H9 (cell line): ENCODE measurements at regions not wholly inside any gene's neighbourhood (a gene's known extent, or its start where the extent isn't known, plus 50 kb on each side); places are given as distances from the start of the nearest gene placed in this dataset.

Source experiments
- DNase-seq: peaks from one replicate; pipeline ENCODE4 v3.0.0-alpha.2; 2017
- H2AFZ ChIP-seq: one replicate; pipeline ENCODE4 v1.6.1; 2013; ENCODE audit warnings: mild to moderate bottlenecking, low read length, control low read depth, moderate library complexity
- H2AK5ac ChIP-seq: 2 replicates; pipeline ENCODE4 v1.6.1; 2013; ENCODE audit warnings: low read length, control low read depth, mixed read lengths; ENCODE audit not compliant: insufficient read length
- H2BK120ac ChIP-seq: one replicate; pipeline ENCODE4 v1.6.1; 2013; ENCODE audit warnings: low read depth, mild to moderate bottlenecking, low read length, control low read depth, inconsistent platforms; ENCODE audit not compliant: poor library complexity, severe bottlenecking
- H2BK12ac ChIP-seq: 2 replicates; pipeline ENCODE4 v1.6.1; 2013; ENCODE audit warnings: low read length, control low read depth, mixed read lengths, low read depth; ENCODE audit not compliant: insufficient read length
- H2BK15ac ChIP-seq: 2 replicates; pipeline ENCODE4 v1.6.1; 2013; ENCODE audit warnings: low read depth, low read length, control low read depth
- H2BK20ac ChIP-seq: one replicate; pipeline ENCODE4 v1.6.1; 2013; ENCODE audit warnings: low read depth, mild to moderate bottlenecking, low read length, control low read depth, inconsistent platforms; ENCODE audit not compliant: poor library complexity, severe bottlenecking
- H2BK5ac ChIP-seq: 2 replicates; pipeline ENCODE4 v1.6.1; 2013; ENCODE audit warnings: low read length, control low read depth, mixed read lengths; ENCODE audit not compliant: insufficient read length
- H3K14ac ChIP-seq: 2 replicates; pipeline ENCODE4 v1.6.1; 2013; ENCODE audit warnings: low read length, control low read depth; ENCODE audit not compliant: insufficient read depth
- H3K18ac ChIP-seq: 2 replicates; pipeline ENCODE4 v1.6.1; 2013; ENCODE audit warnings: low read depth, mild to moderate bottlenecking, mixed read lengths, low read length, control low read depth; ENCODE audit not compliant: insufficient read length
- H3K23ac ChIP-seq: 2 replicates; pipeline ENCODE4 v1.6.1; 2013; ENCODE audit warnings: low read length, control low read depth, mixed read lengths, low read depth; ENCODE audit not compliant: insufficient read length
- H3K23me2 ChIP-seq: 2 replicates; pipeline ENCODE4 v1.6.1; 2013; ENCODE audit warnings: low read depth, mild to moderate bottlenecking, mixed read lengths, low read length, control low read depth; ENCODE audit not compliant: insufficient read length, poor library complexity, severe bottlenecking
- H3K27ac ChIP-seq: 2 replicates; pipeline ENCODE4 v1.5.1; 2013; ENCODE audit warnings: low read length, control low read depth, mixed read lengths, low read depth; ENCODE audit not compliant: insufficient read length
- H3K27me3 ChIP-seq: 2 replicates; pipeline ENCODE4 v1.6.1; 2013; ENCODE audit warnings: low read length, control low read depth, inconsistent platforms; ENCODE audit not compliant: insufficient read depth
- H3K4ac ChIP-seq: 2 replicates; pipeline ENCODE4 v1.6.1; 2013; ENCODE audit warnings: low read depth, mild to moderate bottlenecking, control low read depth, inconsistent platforms, low read length, moderate library complexity
- H3K4me1 ChIP-seq: 2 replicates; pipeline ENCODE4 v1.6.1; 2013; ENCODE audit warnings: low read length, control low read depth, inconsistent platforms; ENCODE audit not compliant: insufficient read depth
- H3K4me2 ChIP-seq: 2 replicates; pipeline ENCODE4 v1.6.1; 2013; ENCODE audit warnings: low read length, control low read depth, mixed read lengths; ENCODE audit not compliant: insufficient read length, insufficient read depth
- H3K56ac ChIP-seq: 2 replicates; pipeline ENCODE4 v1.6.1; 2013; ENCODE audit warnings: low read depth, mild to moderate bottlenecking, mixed read lengths, low read length, control low read depth; ENCODE audit not compliant: insufficient read length
- H3K79me1 ChIP-seq: 2 replicates; pipeline ENCODE4 v1.6.1; 2013; ENCODE audit warnings: low read depth, mild to moderate bottlenecking, moderate library complexity, low read length, control low read depth, inconsistent platforms; ENCODE audit not compliant: insufficient read depth, poor library complexity, severe bottlenecking
- H3K79me2 ChIP-seq: 2 replicates; pipeline ENCODE4 v1.6.1; 2013; ENCODE audit warnings: low read length, control low read depth, inconsistent platforms; ENCODE audit not compliant: insufficient read depth
- H3K9ac ChIP-seq: 2 replicates; pipeline ENCODE4 v1.6.1; 2013; ENCODE audit warnings: low read length, control low read depth, mixed read lengths; ENCODE audit not compliant: insufficient read length; ENCODE audit errors: extremely low read depth
- H3K9me3 ChIP-seq: one replicate; pipeline ENCODE4 v1.6.1; 2013; ENCODE audit warnings: low read depth, low read length, inconsistent platforms; ENCODE audit not compliant: control insufficient read depth
- H3T11ph ChIP-seq: one replicate; pipeline ENCODE4 v1.6.1; 2013; ENCODE audit warnings: mild to moderate bottlenecking, low read length, control low read depth, inconsistent platforms
- H4K20me1 ChIP-seq: one replicate; pipeline ENCODE4 v1.6.1; 2013; ENCODE audit not compliant: control insufficient read depth, insufficient read length, insufficient read depth
- H4K5ac ChIP-seq: 2 replicates; pipeline ENCODE4 v1.6.1; 2013; ENCODE audit warnings: low read depth, mild to moderate bottlenecking, mixed read lengths, low read length, control low read depth; ENCODE audit not compliant: insufficient read length
- H4K8ac ChIP-seq: replicated peaks from 2 replicates; pipeline ENCODE4 v1.6.1; 2013; ENCODE audit warnings: low read length, control low read depth, mixed read lengths, low read depth; ENCODE audit not compliant: insufficient read length
- H4K91ac ChIP-seq: 2 replicates; pipeline ENCODE4 v1.6.1; 2013; ENCODE audit warnings: low read depth, mild to moderate bottlenecking, moderate library complexity, mixed read lengths, low read length, control low read depth; ENCODE audit not compliant: insufficient read length
- H3K27ac Mint-ChIP-seq, 3 experiments: 2 replicates in 2 of 3; 3 replicates in 1 of 3; pipeline ENCODE4 v1.8.0; 2020 to 2021; ENCODE audit warnings: mixed read lengths in 3 of 3, mild to moderate bottlenecking in 1 of 3, moderate library complexity in 1 of 3
- H3K27me3 Mint-ChIP-seq: 2 replicates; pipeline ENCODE4 v1.8.0; 2021; ENCODE audit warnings: low read depth, mild to moderate bottlenecking, moderate library complexity, mixed read lengths
- H3K36me3 Mint-ChIP-seq, 3 experiments: 2 replicates in 2 of 3; 3 replicates in 1 of 3; pipeline ENCODE4 v1.8.0; 2020 to 2021; ENCODE audit warnings: low read depth in 3 of 3, mixed read lengths in 3 of 3; ENCODE audit not compliant: insufficient read depth in 1 of 3
- H3K4me1 Mint-ChIP-seq, 2 experiments: 2 replicates each; pipeline ENCODE4 v1.8.0; 2020; ENCODE audit warnings: mixed read lengths in 2 of 2
- H3K4me3 Mint-ChIP-seq, 2 experiments: 2 replicates in 1 of 2; 3 replicates in 1 of 2; pipeline ENCODE4 v1.8.0; 2020 to 2021; ENCODE audit warnings: mild to moderate bottlenecking in 2 of 2, mixed read lengths in 2 of 2, moderate library complexity in 1 of 2
- H3K9me3 Mint-ChIP-seq, 2 experiments: 2 replicates in 1 of 2; 3 replicates in 1 of 2; pipeline ENCODE4 v1.8.0; 2020; ENCODE audit warnings: mild to moderate bottlenecking in 2 of 2, mixed read lengths in 2 of 2, moderate library complexity in 1 of 2
- WGBS: extraction: QIAGEN DNeasy Blood & Tissue Kit; methylation state at CpG from one replicate; pipeline ENCODE4 v1.1.7; 2013; ENCODE audit warnings: missing lambda C conversion rate, low lambda C conversion rate, mixed read lengths; ENCODE audit not compliant: insufficient read length; ENCODE audit errors: extremely low coverage; 5-methylcytosine and 5-hydroxymethylcytosine counted together
- TF ChIP-seq, protein P1 (sequence below): fragments of 200-600 bp; sonication (generic); conservative IDR thresholded peaks from 3 replicates; pipeline ENCODE4 v1.8.0; 2021; ENCODE audit warnings: antibody characterized with exemption, mild to moderate bottlenecking

DNA sequence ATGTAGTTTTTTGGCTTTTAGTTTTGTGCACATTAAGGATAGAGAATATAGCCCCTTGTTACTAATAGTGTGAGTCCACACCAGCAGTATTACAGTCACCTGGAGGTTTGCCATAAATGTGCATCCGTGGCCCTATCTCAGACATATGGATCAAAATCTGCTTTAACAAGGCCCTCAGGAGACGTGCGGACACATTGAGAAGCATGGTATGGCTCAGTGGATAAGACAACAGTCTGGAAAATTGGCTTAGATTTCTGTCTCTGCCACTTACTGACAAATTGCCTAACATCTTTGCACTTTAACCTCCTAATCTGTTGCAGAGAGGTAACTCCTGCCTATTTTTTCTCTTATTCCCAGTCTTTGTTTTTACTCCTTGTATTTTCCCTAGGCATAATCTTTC lies 307.2 kb upstream of the DLGAP1 start:
- Histone ChIP-seq H3K27ac (no peak overlapping the region), H3K9ac (no peak overlapping the region), H2BK20ac (no peak overlapping the region), H4K5ac (no peak overlapping the region), H4K8ac (no peak overlapping the region), H3K18ac (no peak overlapping the region), H2AFZ (no peak overlapping the region), H3K4ac (no peak overlapping the region), H3T11ph (no peak overlapping the region), H3K56ac (no peak overlapping the region), H3K79me2 (no peaks in the 10 kb centered on the region), H3K79me1 (no peaks in the 10 kb centered on the region), H4K91ac (no peak overlapping the region), H3K27me3 (no peaks in the 10 kb centered on the region), H2BK12ac (no peak overlapping the region), H3K23me2 (no peaks in the 10 kb centered on the region), H2BK15ac (no peak overlapping the region), H2BK120ac (no peak overlapping the region), H3K9me3 (no peaks in the 10 kb centered on the region), H4K20me1 (no peaks in the 10 kb centered on the region), H2BK5ac (no peak overlapping the region), H3K23ac (no peak overlapping the region), H2AK5ac (no peak overlapping the region), H3K14ac (no peak overlapping the region), H3K4me2 (no peak overlapping the region), H3K4me1 (no peaks in the 10 kb centered on the region)
- no CpG with 5 or more reads among the region's 3 CpGs for WGBS
- no peaks in the 10 kb centered on the region; the same call in 1 of the 2 replicates for H3K27me3 Mint-ChIP-seq
- peaks cover 0 to 3% (median 2%) of the 10 kb centered on the region in 3 experiments; a peak in 3 of 7 replicates for H3K36me3 Mint-ChIP-seq
- peaks cover 13 to 27% of the 10 kb centered on the region in 2 experiments for H3K4me1 Mint-ChIP-seq
- no peak for DNase-seq
- H3K4me3 Mint-ChIP-seq = no peak overlapping the region
- TF ChIP-seq, protein P1, sequence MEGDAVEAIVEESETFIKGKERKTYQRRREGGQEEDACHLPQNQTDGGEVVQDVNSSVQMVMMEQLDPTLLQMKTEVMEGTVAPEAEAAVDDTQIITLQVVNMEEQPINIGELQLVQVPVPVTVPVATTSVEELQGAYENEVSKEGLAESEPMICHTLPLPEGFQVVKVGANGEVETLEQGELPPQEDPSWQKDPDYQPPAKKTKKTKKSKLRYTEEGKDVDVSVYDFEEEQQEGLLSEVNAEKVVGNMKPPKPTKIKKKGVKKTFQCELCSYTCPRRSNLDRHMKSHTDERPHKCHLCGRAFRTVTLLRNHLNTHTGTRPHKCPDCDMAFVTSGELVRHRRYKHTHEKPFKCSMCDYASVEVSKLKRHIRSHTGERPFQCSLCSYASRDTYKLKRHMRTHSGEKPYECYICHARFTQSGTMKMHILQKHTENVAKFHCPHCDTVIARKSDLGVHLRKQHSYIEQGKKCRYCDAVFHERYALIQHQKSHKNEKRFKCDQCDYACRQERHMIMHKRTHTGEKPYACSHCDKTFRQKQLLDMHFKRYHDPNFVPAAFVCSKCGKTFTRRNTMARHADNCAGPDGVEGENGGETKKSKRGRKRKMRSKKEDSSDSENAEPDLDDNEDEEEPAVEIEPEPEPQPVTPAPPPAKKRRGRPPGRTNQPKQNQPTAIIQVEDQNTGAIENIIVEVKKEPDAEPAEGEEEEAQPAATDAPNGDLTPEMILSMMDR = no peak
- H3K27ac Mint-ChIP-seq = no peak overlapping the region
- H3K9me3 Mint-ChIP-seq = peaks cover 0 to 4% of the 10 kb centered on the region in 2 experiments; a peak in 2 of 5 replicates
